HG03135 (cell line): ENCODE measurements at regions not wholly inside any gene's neighbourhood (a gene's known extent, or its start where the extent isn't known, plus 50 kb on each side); places are given as distances from the start of the nearest gene placed in this dataset.

Experiments used
- ATAC-seq: cut with Tn5 transposase; IDR thresholded peaks from one replicate; pipeline ENCODE4 v1.9.1; 2021; ENCODE audit warnings: mild to moderate bottlenecking, moderate library complexity; ENCODE audit not compliant: unreplicated experiment

GRCh38 chr10:29012926-29013554, 275.8 kb upstream of the LYZL1 start:
- ATAC-seq, result no peak

- no peak for ATAC-seq
These were observed 267.3 kb upstream of the LYZL1 start for GRCh38 chr10:29021591-29021990.

GRCh38 chr10:29022513-29022912, 266.4 kb upstream of the LYZL1 start:
- no peak for ATAC-seq

- ATAC-seq, result no peak
These were observed 265.2 kb upstream of the LYZL1 start for GRCh38 chr10:29023678-29024077.

- ATAC-seq, result no peak
These were observed 262.6 kb upstream of the LYZL1 start for GRCh38 chr10:29026065-29026797.

- no peak for ATAC-seq
These were observed 261.9 kb upstream of the LYZL1 start for GRCh38 chr10:29026802-29027580.

- no peak for ATAC-seq
These were observed 260.4 kb upstream of the LYZL1 start for GRCh38 chr10:29028486-29028885.

GRCh38 chr10:29030900-29031299, 258.0 kb upstream of the LYZL1 start:
- ATAC-seq, result no peak

- ATAC-seq, result no peak
These were observed 256.7 kb upstream of the LYZL1 start for GRCh38 chr10:29032169-29032568.

- ATAC-seq, result no peak
These were observed 255.4 kb upstream of the LYZL1 start for GRCh38 chr10:29033311-29033940.

- no peak for ATAC-seq
These were observed 254.3 kb upstream of the LYZL1 start for GRCh38 chr10:29034592-29034991.

- no peak for ATAC-seq
These were observed 253.1 kb upstream of the LYZL1 start for GRCh38 chr10:29035721-29036120.

GRCh38 chr10:29037348-29038113, 251.3 kb upstream of the LYZL1 start:
- ATAC-seq, result no peak

GRCh38 chr10:29039091-29039490, 249.8 kb upstream of the LYZL1 start:
- no peak for ATAC-seq

- no peak for ATAC-seq
These were observed 249.1 kb upstream of the LYZL1 start for GRCh38 chr10:29039677-29040189.

GRCh38 chr10:29041616-29042015, 247.3 kb upstream of the LYZL1 start:
- no peak for ATAC-seq

- ATAC-seq, result no peak
These were observed 240.4 kb upstream of the LYZL1 start for GRCh38 chr10:29048506-29048905.

- ATAC-seq, result no peak
These were observed 238.8 kb upstream of the LYZL1 start for GRCh38 chr10:29050081-29050480.

GRCh38 chr10:29055101-29055500, 233.8 kb upstream of the LYZL1 start:
- no peak for ATAC-seq

- no peak for ATAC-seq
These were observed 232.1 kb upstream of the LYZL1 start for GRCh38 chr10:29056729-29057128.
